ENCODE measurements at regions not wholly inside any gene's neighbourhood (a gene's known extent, or its start where the extent isn't known, plus 50 kb on each side); places are given as distances from the start of the nearest gene placed in this dataset.

DNA sequence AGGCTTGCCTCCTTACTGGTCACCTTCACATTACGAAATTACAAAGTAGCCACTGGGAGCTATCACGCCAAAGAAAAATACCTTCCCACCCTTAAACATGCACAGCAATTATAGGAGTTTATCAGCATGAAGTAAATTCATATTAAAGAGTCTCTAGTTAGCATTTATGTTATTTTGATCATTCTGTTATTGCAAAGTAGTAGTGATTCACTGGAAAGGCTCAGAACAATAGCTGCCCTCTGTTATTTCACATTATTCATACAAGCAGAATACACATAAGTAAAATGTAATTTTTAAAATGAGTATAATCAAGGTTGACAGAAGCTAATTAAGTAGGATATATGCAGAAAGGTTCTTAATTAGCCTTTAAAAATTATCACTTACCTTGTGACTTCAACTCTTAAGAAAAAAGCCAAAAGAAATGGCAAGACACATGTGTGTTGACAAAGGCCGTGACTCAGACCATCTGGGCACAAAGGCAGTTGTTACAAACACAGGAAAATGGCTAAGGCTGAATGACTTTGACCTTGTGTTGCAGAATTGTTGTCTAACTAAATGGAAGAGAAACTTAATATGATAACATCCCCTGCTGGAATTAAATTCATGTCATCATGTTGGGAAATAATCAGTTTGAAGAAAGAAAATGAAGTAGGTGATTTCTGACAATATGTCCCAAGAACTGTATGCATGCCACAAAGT lies 108.3 kb downstream of the ARL6IP6 start:
- Histone ChIP-seq H3K79me2 (ENCODE audit: insufficient read depth, low read length) (no peaks in the 10 kb centered on the region), H4K20me1 (ENCODE audit: low read depth, low read length) (no peaks in the 10 kb centered on the region), H3K4me2 (ENCODE audit: low read depth, low read length, poor library complexity, severe bottlenecking) (no peak overlapping the region), H2AFZ (ENCODE audit: low read depth, low read length, severe bottlenecking) (no peak overlapping the region), H3K9me3 (ENCODE audit: insufficient read depth, low read length) (no peaks in the 10 kb centered on the region), H3K27me3 (ENCODE audit: low read length) (no peaks in the 10 kb centered on the region), H3K9me2 (replicated peaks; ENCODE audit: insufficient read depth, low read length) (no peaks in the 10 kb centered on the region), H3K36me3 (ENCODE audit: low read length) (no peaks in the 10 kb centered on the region), H3K4me3 (ENCODE audit: insufficient read depth, low read length, poor library complexity, severe bottlenecking) (no peak overlapping the region), H3F3A (ENCODE audit: insufficient read depth) (no peaks in the 10 kb centered on the region), H3K27ac (ENCODE audit: low read depth, low read length) (no peak overlapping the region), H3K9ac (ENCODE audit: low read length) (no peak overlapping the region)
- TF ChIP-seq EZH2phosphoT487 (conservative IDR thresholded peaks at IDR 0.05; ENCODE audit: low read length), result no peak
- TF ChIP-seq, protein P1, sequence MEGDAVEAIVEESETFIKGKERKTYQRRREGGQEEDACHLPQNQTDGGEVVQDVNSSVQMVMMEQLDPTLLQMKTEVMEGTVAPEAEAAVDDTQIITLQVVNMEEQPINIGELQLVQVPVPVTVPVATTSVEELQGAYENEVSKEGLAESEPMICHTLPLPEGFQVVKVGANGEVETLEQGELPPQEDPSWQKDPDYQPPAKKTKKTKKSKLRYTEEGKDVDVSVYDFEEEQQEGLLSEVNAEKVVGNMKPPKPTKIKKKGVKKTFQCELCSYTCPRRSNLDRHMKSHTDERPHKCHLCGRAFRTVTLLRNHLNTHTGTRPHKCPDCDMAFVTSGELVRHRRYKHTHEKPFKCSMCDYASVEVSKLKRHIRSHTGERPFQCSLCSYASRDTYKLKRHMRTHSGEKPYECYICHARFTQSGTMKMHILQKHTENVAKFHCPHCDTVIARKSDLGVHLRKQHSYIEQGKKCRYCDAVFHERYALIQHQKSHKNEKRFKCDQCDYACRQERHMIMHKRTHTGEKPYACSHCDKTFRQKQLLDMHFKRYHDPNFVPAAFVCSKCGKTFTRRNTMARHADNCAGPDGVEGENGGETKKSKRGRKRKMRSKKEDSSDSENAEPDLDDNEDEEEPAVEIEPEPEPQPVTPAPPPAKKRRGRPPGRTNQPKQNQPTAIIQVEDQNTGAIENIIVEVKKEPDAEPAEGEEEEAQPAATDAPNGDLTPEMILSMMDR (IDR thresholded peaks at IDR 0.05; ENCODE audit: insufficient read depth, low read length, poor library complexity, severe bottlenecking), result no peak

DNA sequence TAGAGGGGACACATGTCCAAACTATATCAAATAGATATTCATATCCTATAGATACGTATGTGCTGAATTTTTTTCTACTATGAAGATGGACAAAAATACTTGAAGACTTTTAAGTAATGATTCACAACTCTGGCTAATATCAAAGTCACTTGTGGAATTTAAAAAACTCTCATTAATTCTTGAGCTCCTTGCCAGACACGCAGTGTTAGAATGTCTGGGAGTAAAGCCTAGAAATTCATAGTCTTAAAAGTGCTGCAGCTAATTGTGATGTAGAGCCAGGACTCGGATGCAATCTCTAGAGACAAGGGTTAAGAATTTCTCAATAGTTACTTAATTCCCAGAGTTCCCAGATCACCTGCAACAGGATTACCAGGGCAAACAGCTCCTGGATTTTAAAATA lies 107.4 kb downstream of the ARL6IP6 start:
- Histone ChIP-seq H3K9me3 (ENCODE audit: insufficient read depth, low read length) (no peaks in the 10 kb centered on the region), H3K27ac (ENCODE audit: low read depth, low read length) (no peak overlapping the region), H4K20me1 (ENCODE audit: low read depth, low read length) (no peaks in the 10 kb centered on the region), H3K9ac (ENCODE audit: low read length) (no peak overlapping the region), H3K4me2 (ENCODE audit: low read depth, low read length, poor library complexity, severe bottlenecking) (no peak overlapping the region), H3K36me3 (ENCODE audit: low read length) (no peaks in the 10 kb centered on the region), H3K79me2 (ENCODE audit: insufficient read depth, low read length) (no peaks in the 10 kb centered on the region), H3F3A (ENCODE audit: insufficient read depth) (no peaks in the 10 kb centered on the region), H2AFZ (ENCODE audit: low read depth, low read length, severe bottlenecking) (no peak overlapping the region), H3K4me3 (ENCODE audit: insufficient read depth, low read length, poor library complexity, severe bottlenecking) (no peak overlapping the region), H3K9me2 (replicated peaks; ENCODE audit: insufficient read depth, low read length) (no peaks in the 10 kb centered on the region), H3K27me3 (ENCODE audit: low read length) (no peaks in the 10 kb centered on the region)
- TF ChIP-seq EZH2phosphoT487 (conservative IDR thresholded peaks at IDR 0.05; ENCODE audit: low read length), result no peak
- TF ChIP-seq, protein P1 (IDR thresholded peaks at IDR 0.05; ENCODE audit: insufficient read depth, low read length, poor library complexity, severe bottlenecking), result no peak

DNA sequence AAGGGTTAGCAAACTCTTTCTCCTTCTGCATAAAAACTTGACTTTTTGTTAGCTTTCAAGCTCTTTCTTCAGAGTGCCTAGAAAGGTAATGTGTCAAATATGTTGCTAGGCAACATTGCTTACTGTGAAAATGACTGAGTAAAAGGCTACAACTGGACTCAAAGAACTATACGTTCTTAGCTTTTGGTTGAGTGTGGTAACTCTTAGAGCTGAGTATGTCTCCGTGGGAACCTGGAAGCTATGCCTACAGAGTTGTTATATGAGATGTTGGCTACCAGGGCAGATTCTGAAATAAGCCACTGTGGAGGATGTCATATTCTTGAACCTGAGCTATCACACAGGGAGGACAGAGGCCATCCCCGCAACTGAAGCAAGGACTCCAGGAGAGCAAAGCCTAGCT lies 105.5 kb downstream of the ARL6IP6 start:
- H3K79me2 ChIP-seq (ENCODE audit: insufficient read depth, low read length), result no peaks in the 10 kb centered on the region
- no peaks in the 10 kb centered on the region for H3K9me3 ChIP-seq (ENCODE audit: insufficient read depth, low read length)
- H4K20me1 ChIP-seq (ENCODE audit: low read depth, low read length), result no peaks in the 10 kb centered on the region
- TF ChIP-seq EZH2phosphoT487 (conservative IDR thresholded peaks at IDR 0.05; ENCODE audit: low read length), result no peak
- TF ChIP-seq, protein P1 (IDR thresholded peaks at IDR 0.05; ENCODE audit: insufficient read depth, low read length, poor library complexity, severe bottlenecking), result no peak
- no peaks in the 10 kb centered on the region for H3K9me2 ChIP-seq (replicated peaks; ENCODE audit: insufficient read depth, low read length)
- no peak overlapping the region for H3K9ac ChIP-seq (ENCODE audit: low read length)
- no peaks in the 10 kb centered on the region for H3K36me3 ChIP-seq (ENCODE audit: low read length)
- H3K27me3 ChIP-seq (ENCODE audit: low read length), result no peaks in the 10 kb centered on the region
- no peak overlapping the region for H3K4me2 ChIP-seq (ENCODE audit: low read depth, low read length, poor library complexity, severe bottlenecking)
- no peak overlapping the region for H3K27ac ChIP-seq (ENCODE audit: low read depth, low read length)
- H2AFZ ChIP-seq (ENCODE audit: low read depth, low read length, severe bottlenecking), result no peak overlapping the region
- H3K4me3 ChIP-seq (ENCODE audit: insufficient read depth, low read length, poor library complexity, severe bottlenecking), result no peak overlapping the region
- H3F3A ChIP-seq (ENCODE audit: insufficient read depth), result no peaks in the 10 kb centered on the region

Measured in SU-DHL-6 (cell line).